ENCODE measurements at regions not wholly inside any gene's neighbourhood (a gene's known extent, or its start where the extent isn't known, plus 50 kb on each side); places are given as distances from the start of the nearest gene placed in this dataset.
A peak's percentile ranks its signal among the peaks of the same experiment; 100 is the strongest.

GRCh38 chr5:115349001-115349817 is 52.8 kb upstream of the CCDC112 start:
- H3K4me1 ChIP-seq (ENCODE audit: control insufficient read depth, insufficient read depth, low read length): peaks cover 29% of the 10 kb centered on the region
- peak overlapping the region; percentile 7 for H3K9ac ChIP-seq (ENCODE audit: low read length)
- no peaks in the 10 kb centered on the region for H3K27me3 ChIP-seq (replicated peaks; ENCODE audit: control insufficient read depth, insufficient read depth, low read length)
- DNase-seq (ENCODE audit: low read depth): peak; percentile 89
- no peaks in the 10 kb centered on the region for H3K9me3 ChIP-seq (ENCODE audit: control insufficient read depth, low read length)
- no peaks in the 10 kb centered on the region for H3K36me3 ChIP-seq (ENCODE audit: control insufficient read depth, insufficient read depth, low read length, severe bottlenecking)
- H3K4me3 ChIP-seq (ENCODE audit: low read length): no peak overlapping the region

- Histone ChIP-seq H3K36me3 (ENCODE audit: control insufficient read depth, insufficient read depth, low read length, severe bottlenecking) (no peaks in the 10 kb centered on the region), H3K27me3 (replicated peaks; ENCODE audit: control insufficient read depth, insufficient read depth, low read length) (no peaks in the 10 kb centered on the region), H3K4me3 (ENCODE audit: low read length) (no peak overlapping the region), H3K4me1 (ENCODE audit: control insufficient read depth, insufficient read depth, low read length) (peaks cover 38% of the 10 kb centered on the region), H3K9me3 (ENCODE audit: control insufficient read depth, low read length) (no peaks in the 10 kb centered on the region), H3K9ac (ENCODE audit: low read length) (no peak overlapping the region)
- no peak for DNase-seq (ENCODE audit: low read depth)
Observed at GRCh38 chr5:115348175-115348574, 51.7 kb upstream of the CCDC112 start.

Data from adipocyte (in vitro differentiated cells).